T-helper 17 cell (primary cell): ENCODE measurements at regions not wholly inside any gene's neighbourhood (a gene's known extent, or its start where the extent isn't known, plus 50 kb on each side); places are given as distances from the start of the nearest gene placed in this dataset.

ENCODE experiments used
- ATAC-seq: fragments of 150-1000 bp; cut with Tn5 transposase; 2 replicates; pipeline ENCODE4 v1.10.0; 2021; ENCODE audit warnings: mild to moderate bottlenecking, moderate library complexity
- DNase-seq, 3 donors: peaks; one replicate each; pipeline versions ENCODE4 v3.0.0 to v3.0.0-alpha.2; 2020 to 2021
- H3K9me3 ChIP-seq: one replicate; pipeline ENCODE4 v1.7.0; 2013; ENCODE audit warnings: low read length, mild to moderate bottlenecking; ENCODE audit not compliant: control insufficient read depth, poor library complexity, severe bottlenecking
- H3K27ac Mint-ChIP-seq: one replicate; pipeline ENCODE4 v1.8.0; 2022; ENCODE audit warnings: mild to moderate bottlenecking, moderate library complexity, mixed read lengths
- H3K27me3 Mint-ChIP-seq: one replicate; pipeline ENCODE4 v1.8.0; 2022; ENCODE audit warnings: mixed read lengths
- H3K36me3 Mint-ChIP-seq: one replicate; pipeline ENCODE4 v1.8.0; 2022; ENCODE audit warnings: low read depth, mixed read lengths
- H3K4me1 Mint-ChIP-seq: one replicate; pipeline ENCODE4 v1.8.0; 2022; ENCODE audit warnings: mild to moderate bottlenecking, mixed read lengths
- H3K4me3 Mint-ChIP-seq: one replicate; pipeline ENCODE4 v1.8.0; 2022; ENCODE audit warnings: mild to moderate bottlenecking, moderate library complexity, mixed read lengths

- H3K9me3 ChIP-seq = no peaks in the 10 kb centered on the region
- H3K4me1 Mint-ChIP-seq = no peaks in the 10 kb centered on the region
- peaks cover 2% of the 10 kb centered on the region for H3K36me3 Mint-ChIP-seq
- DNase-seq (no peak), ATAC-seq (no peak)
- H3K27ac Mint-ChIP-seq = no peak overlapping the region
- H3K4me3 Mint-ChIP-seq = no peak overlapping the region
- H3K27me3 Mint-ChIP-seq = no peaks in the 10 kb centered on the region
These were observed 274.9 kb upstream of the TGFBR2 start for GRCh38 chr3:30331519-30331918.

GRCh38 chr3:30332196-30333021, 274.0 kb upstream of the TGFBR2 start:
- H3K9me3 ChIP-seq = no peaks in the 10 kb centered on the region
- peaks cover 2% of the 10 kb centered on the region for H3K36me3 Mint-ChIP-seq
- H3K27me3 Mint-ChIP-seq = no peaks in the 10 kb centered on the region
- no peak overlapping the region for H3K27ac Mint-ChIP-seq
- no peak for ATAC-seq
- no peak overlapping the region for H3K4me3 Mint-ChIP-seq
- no peak for DNase-seq
- no peaks in the 10 kb centered on the region for H3K4me1 Mint-ChIP-seq

GRCh38 chr3:30333143-30333542, 273.3 kb upstream of the TGFBR2 start:
- no peak overlapping the region for H3K27ac Mint-ChIP-seq
- ATAC-seq = no peak

GRCh38 chr3:30333903-30334302, 272.5 kb upstream of the TGFBR2 start:
- no peaks in the 10 kb centered on the region for H3K9me3 ChIP-seq
- DNase-seq (no peak), ATAC-seq (no peak)
- Mint-ChIP-seq H3K27me3 (no peaks in the 10 kb centered on the region), H3K36me3 (peaks cover 2% of the 10 kb centered on the region), H3K27ac (no peak overlapping the region), H3K4me1 (no peaks in the 10 kb centered on the region), H3K4me3 (no peak overlapping the region)

More at GRCh38 chr3:30333143-30333542, 273.3 kb upstream of the TGFBR2 start:
- DNase-seq = no peak
- Mint-ChIP-seq H3K4me1 (no peaks in the 10 kb centered on the region), H3K36me3 (peaks cover 2% of the 10 kb centered on the region), H3K27me3 (no peaks in the 10 kb centered on the region), H3K4me3 (no peak overlapping the region)
- H3K9me3 ChIP-seq = no peaks in the 10 kb centered on the region

GRCh38 chr3:30340500-30340899, 265.9 kb upstream of the TGFBR2 start:
- DNase-seq (no peak), ATAC-seq (no peak)
- Mint-ChIP-seq H3K27me3 (no peaks in the 10 kb centered on the region), H3K4me1 (peaks cover 2% of the 10 kb centered on the region), H3K4me3 (no peak overlapping the region), H3K36me3 (no peaks in the 10 kb centered on the region), H3K27ac (no peak overlapping the region)
- H3K9me3 ChIP-seq = peaks cover 2% of the 10 kb centered on the region

GRCh38 chr3:30341079-30341478, 265.3 kb upstream of the TGFBR2 start:
- ATAC-seq = no peak
- peaks cover 2% of the 10 kb centered on the region for H3K9me3 ChIP-seq
- H3K4me3 Mint-ChIP-seq = no peak overlapping the region
- no peak overlapping the region for H3K27ac Mint-ChIP-seq
- no peaks in the 10 kb centered on the region for H3K27me3 Mint-ChIP-seq
- H3K4me1 Mint-ChIP-seq = peaks cover 2% of the 10 kb centered on the region
- no peaks in the 10 kb centered on the region for H3K36me3 Mint-ChIP-seq
- no peak for DNase-seq

- no peaks in the 10 kb centered on the region for H3K36me3 Mint-ChIP-seq
- H3K27me3 Mint-ChIP-seq = no peaks in the 10 kb centered on the region
- H3K27ac Mint-ChIP-seq = no peak overlapping the region
- ATAC-seq (no peak), DNase-seq (no peak)
- peaks cover 2% of the 10 kb centered on the region for H3K4me1 Mint-ChIP-seq
- H3K4me3 Mint-ChIP-seq = no peak overlapping the region
- peaks cover 2% of the 10 kb centered on the region for H3K9me3 ChIP-seq
These were observed 264.6 kb upstream of the TGFBR2 start for GRCh38 chr3:30341851-30342250.

GRCh38 chr3:30342318-30343060, 263.9 kb upstream of the TGFBR2 start:
- Mint-ChIP-seq H3K27ac (no peak overlapping the region), H3K4me1 (peaks cover 7% of the 10 kb centered on the region)
- no peak for ATAC-seq

GRCh38 chr3:30343067-30343831, 263.2 kb upstream of the TGFBR2 start:
- no peaks in the 10 kb centered on the region for H3K36me3 Mint-ChIP-seq
- ATAC-seq (no peak), DNase-seq (no peak)
- no peak overlapping the region for H3K4me3 Mint-ChIP-seq
- no peaks in the 10 kb centered on the region for H3K27me3 Mint-ChIP-seq
- H3K9me3 ChIP-seq = peaks cover 2% of the 10 kb centered on the region
- peaks cover 13% of the 10 kb centered on the region for H3K4me1 Mint-ChIP-seq
- H3K27ac Mint-ChIP-seq = no peak overlapping the region

More at GRCh38 chr3:30342318-30343060, 263.9 kb upstream of the TGFBR2 start:
- no peak overlapping the region for H3K4me3 Mint-ChIP-seq
- H3K36me3 Mint-ChIP-seq = no peaks in the 10 kb centered on the region
- no peaks in the 10 kb centered on the region for H3K27me3 Mint-ChIP-seq
- no peak for DNase-seq
- peaks cover 2% of the 10 kb centered on the region for H3K9me3 ChIP-seq

- no peaks in the 10 kb centered on the region for H3K27me3 Mint-ChIP-seq
- DNase-seq = no peak
- no peak overlapping the region for H3K27ac Mint-ChIP-seq
- H3K36me3 Mint-ChIP-seq = no peaks in the 10 kb centered on the region
- H3K4me1 Mint-ChIP-seq = peaks cover 14% of the 10 kb centered on the region
- ATAC-seq = no peak
- peaks cover 2% of the 10 kb centered on the region for H3K9me3 ChIP-seq
- H3K4me3 Mint-ChIP-seq = no peak overlapping the region
These were observed 262.5 kb upstream of the TGFBR2 start for GRCh38 chr3:30343861-30344260.

GRCh38 chr3:30344288-30344687, 262.1 kb upstream of the TGFBR2 start:
- no peak overlapping the region for H3K4me3 Mint-ChIP-seq
- peaks cover 16% of the 10 kb centered on the region for H3K4me1 Mint-ChIP-seq
- no peaks in the 10 kb centered on the region for H3K36me3 Mint-ChIP-seq
- H3K27ac Mint-ChIP-seq = no peak overlapping the region
- H3K27me3 Mint-ChIP-seq = no peaks in the 10 kb centered on the region
- DNase-seq (no peak), ATAC-seq (no peak)
- H3K9me3 ChIP-seq = peaks cover 2% of the 10 kb centered on the region

GRCh38 chr3:30346933-30347320, 259.5 kb upstream of the TGFBR2 start:
- H3K9me3 ChIP-seq = no peaks in the 10 kb centered on the region
- H3K27ac Mint-ChIP-seq = no peak overlapping the region
- ATAC-seq (no peak), DNase-seq (no peak)
- no peaks in the 10 kb centered on the region for H3K36me3 Mint-ChIP-seq
- peaks cover 2% of the 10 kb centered on the region for H3K27me3 Mint-ChIP-seq
- no peak overlapping the region for H3K4me3 Mint-ChIP-seq
- H3K4me1 Mint-ChIP-seq = peaks cover 22% of the 10 kb centered on the region

GRCh38 chr3:30347679-30348216, 258.7 kb upstream of the TGFBR2 start:
- Mint-ChIP-seq H3K36me3 (no peaks in the 10 kb centered on the region), H3K27ac (no peak overlapping the region), H3K4me3 (no peak overlapping the region), H3K27me3 (peaks cover 10% of the 10 kb centered on the region), H3K4me1 (peaks cover 26% of the 10 kb centered on the region)
- DNase-seq (no peak), ATAC-seq (peak; percentile 68)
- no peaks in the 10 kb centered on the region for H3K9me3 ChIP-seq
